H9 (cell line): ENCODE measurements at regions not wholly inside any gene's neighbourhood (a gene's known extent, or its start where the extent isn't known, plus 50 kb on each side); places are given as distances from the start of the nearest gene placed in this dataset.

ENCODE experiments used
- DNase-seq: peaks from one replicate; pipeline ENCODE4 v3.0.0-alpha.2; 2017
- H2AFZ ChIP-seq: one replicate; pipeline ENCODE4 v1.6.1; 2013; ENCODE audit warnings: mild to moderate bottlenecking, low read length, control low read depth, moderate library complexity
- H2AK5ac ChIP-seq: 2 replicates; pipeline ENCODE4 v1.6.1; 2013; ENCODE audit warnings: low read length, control low read depth, mixed read lengths; ENCODE audit not compliant: insufficient read length
- H2BK120ac ChIP-seq: one replicate; pipeline ENCODE4 v1.6.1; 2013; ENCODE audit warnings: low read depth, mild to moderate bottlenecking, low read length, control low read depth, inconsistent platforms; ENCODE audit not compliant: poor library complexity, severe bottlenecking
- H2BK12ac ChIP-seq: 2 replicates; pipeline ENCODE4 v1.6.1; 2013; ENCODE audit warnings: low read length, control low read depth, mixed read lengths, low read depth; ENCODE audit not compliant: insufficient read length
- H2BK15ac ChIP-seq: 2 replicates; pipeline ENCODE4 v1.6.1; 2013; ENCODE audit warnings: low read depth, low read length, control low read depth
- H2BK20ac ChIP-seq: one replicate; pipeline ENCODE4 v1.6.1; 2013; ENCODE audit warnings: low read depth, mild to moderate bottlenecking, low read length, control low read depth, inconsistent platforms; ENCODE audit not compliant: poor library complexity, severe bottlenecking
- H2BK5ac ChIP-seq: 2 replicates; pipeline ENCODE4 v1.6.1; 2013; ENCODE audit warnings: low read length, control low read depth, mixed read lengths; ENCODE audit not compliant: insufficient read length
- H3K14ac ChIP-seq: 2 replicates; pipeline ENCODE4 v1.6.1; 2013; ENCODE audit warnings: low read length, control low read depth; ENCODE audit not compliant: insufficient read depth
- H3K18ac ChIP-seq: 2 replicates; pipeline ENCODE4 v1.6.1; 2013; ENCODE audit warnings: low read depth, mild to moderate bottlenecking, mixed read lengths, low read length, control low read depth; ENCODE audit not compliant: insufficient read length
- H3K23ac ChIP-seq: 2 replicates; pipeline ENCODE4 v1.6.1; 2013; ENCODE audit warnings: low read length, control low read depth, mixed read lengths, low read depth; ENCODE audit not compliant: insufficient read length
- H3K23me2 ChIP-seq: 2 replicates; pipeline ENCODE4 v1.6.1; 2013; ENCODE audit warnings: low read depth, mild to moderate bottlenecking, mixed read lengths, low read length, control low read depth; ENCODE audit not compliant: insufficient read length, poor library complexity, severe bottlenecking
- H3K27ac ChIP-seq: 2 replicates; pipeline ENCODE4 v1.5.1; 2013; ENCODE audit warnings: low read length, control low read depth, mixed read lengths, low read depth; ENCODE audit not compliant: insufficient read length
- H3K27me3 ChIP-seq: 2 replicates; pipeline ENCODE4 v1.6.1; 2013; ENCODE audit warnings: low read length, control low read depth, inconsistent platforms; ENCODE audit not compliant: insufficient read depth
- H3K4ac ChIP-seq: 2 replicates; pipeline ENCODE4 v1.6.1; 2013; ENCODE audit warnings: low read depth, mild to moderate bottlenecking, control low read depth, inconsistent platforms, low read length, moderate library complexity
- H3K4me1 ChIP-seq: 2 replicates; pipeline ENCODE4 v1.6.1; 2013; ENCODE audit warnings: low read length, control low read depth, inconsistent platforms; ENCODE audit not compliant: insufficient read depth
- H3K4me2 ChIP-seq: 2 replicates; pipeline ENCODE4 v1.6.1; 2013; ENCODE audit warnings: low read length, control low read depth, mixed read lengths; ENCODE audit not compliant: insufficient read length, insufficient read depth
- H3K56ac ChIP-seq: 2 replicates; pipeline ENCODE4 v1.6.1; 2013; ENCODE audit warnings: low read depth, mild to moderate bottlenecking, mixed read lengths, low read length, control low read depth; ENCODE audit not compliant: insufficient read length
- H3K79me1 ChIP-seq: 2 replicates; pipeline ENCODE4 v1.6.1; 2013; ENCODE audit warnings: low read depth, mild to moderate bottlenecking, moderate library complexity, low read length, control low read depth, inconsistent platforms; ENCODE audit not compliant: insufficient read depth, poor library complexity, severe bottlenecking
- H3K79me2 ChIP-seq: 2 replicates; pipeline ENCODE4 v1.6.1; 2013; ENCODE audit warnings: low read length, control low read depth, inconsistent platforms; ENCODE audit not compliant: insufficient read depth
- H3K9ac ChIP-seq: 2 replicates; pipeline ENCODE4 v1.6.1; 2013; ENCODE audit warnings: low read length, control low read depth, mixed read lengths; ENCODE audit not compliant: insufficient read length; ENCODE audit errors: extremely low read depth
- H3K9me3 ChIP-seq: one replicate; pipeline ENCODE4 v1.6.1; 2013; ENCODE audit warnings: low read depth, low read length, inconsistent platforms; ENCODE audit not compliant: control insufficient read depth
- H3T11ph ChIP-seq: one replicate; pipeline ENCODE4 v1.6.1; 2013; ENCODE audit warnings: mild to moderate bottlenecking, low read length, control low read depth, inconsistent platforms
- H4K20me1 ChIP-seq: one replicate; pipeline ENCODE4 v1.6.1; 2013; ENCODE audit not compliant: control insufficient read depth, insufficient read length, insufficient read depth
- H4K5ac ChIP-seq: 2 replicates; pipeline ENCODE4 v1.6.1; 2013; ENCODE audit warnings: low read depth, mild to moderate bottlenecking, mixed read lengths, low read length, control low read depth; ENCODE audit not compliant: insufficient read length
- H4K8ac ChIP-seq: replicated peaks from 2 replicates; pipeline ENCODE4 v1.6.1; 2013; ENCODE audit warnings: low read length, control low read depth, mixed read lengths, low read depth; ENCODE audit not compliant: insufficient read length
- H4K91ac ChIP-seq: 2 replicates; pipeline ENCODE4 v1.6.1; 2013; ENCODE audit warnings: low read depth, mild to moderate bottlenecking, moderate library complexity, mixed read lengths, low read length, control low read depth; ENCODE audit not compliant: insufficient read length
- H3K27ac Mint-ChIP-seq, 3 experiments: 2 replicates in 2 of 3; 3 replicates in 1 of 3; pipeline ENCODE4 v1.8.0; 2020 to 2021; ENCODE audit warnings: mixed read lengths in 3 of 3, mild to moderate bottlenecking in 1 of 3, moderate library complexity in 1 of 3
- H3K27me3 Mint-ChIP-seq: 2 replicates; pipeline ENCODE4 v1.8.0; 2021; ENCODE audit warnings: low read depth, mild to moderate bottlenecking, moderate library complexity, mixed read lengths
- H3K36me3 Mint-ChIP-seq, 3 experiments: 2 replicates in 2 of 3; 3 replicates in 1 of 3; pipeline ENCODE4 v1.8.0; 2020 to 2021; ENCODE audit warnings: low read depth in 3 of 3, mixed read lengths in 3 of 3; ENCODE audit not compliant: insufficient read depth in 1 of 3
- H3K4me1 Mint-ChIP-seq, 2 experiments: 2 replicates each; pipeline ENCODE4 v1.8.0; 2020; ENCODE audit warnings: mixed read lengths in 2 of 2
- H3K4me3 Mint-ChIP-seq, 2 experiments: 2 replicates in 1 of 2; 3 replicates in 1 of 2; pipeline ENCODE4 v1.8.0; 2020 to 2021; ENCODE audit warnings: mild to moderate bottlenecking in 2 of 2, mixed read lengths in 2 of 2, moderate library complexity in 1 of 2
- H3K9me3 Mint-ChIP-seq, 2 experiments: 2 replicates in 1 of 2; 3 replicates in 1 of 2; pipeline ENCODE4 v1.8.0; 2020; ENCODE audit warnings: mild to moderate bottlenecking in 2 of 2, mixed read lengths in 2 of 2, moderate library complexity in 1 of 2
- CTCF ChIP-seq: fragments of 200-600 bp; sonication (generic); conservative IDR thresholded peaks from 3 replicates; pipeline ENCODE4 v1.8.0; 2021; ENCODE audit warnings: antibody characterized with exemption, mild to moderate bottlenecking
- WGBS: extraction: QIAGEN DNeasy Blood & Tissue Kit; methylation state at CpG from one replicate; pipeline ENCODE4 v1.1.7; 2013; ENCODE audit warnings: missing lambda C conversion rate, low lambda C conversion rate, mixed read lengths; ENCODE audit not compliant: insufficient read length; ENCODE audit errors: extremely low coverage; 5-methylcytosine and 5-hydroxymethylcytosine counted together

- Mint-ChIP-seq H3K27ac (peak overlapping the region in 2 of 3 experiments; percentile 82 to 86; a peak in 4 of 7 replicates), H3K36me3 (no peaks in the 10 kb centered on the region), H3K4me1 (peaks cover 6 to 14% of the 10 kb centered on the region in 2 experiments; a peak in 3 of 4 replicates), H3K9me3 (no peaks in the 10 kb centered on the region), H3K27me3 (no peaks in the 10 kb centered on the region), H3K4me3 (no peak overlapping the region)
- Histone ChIP-seq H4K20me1 (no peaks in the 10 kb centered on the region), H3K18ac (no peak overlapping the region), H4K5ac (no peak overlapping the region), H3K4me1 (0 out of 2 replicates have a peak, but pooled peaks cover 2% of the 10 kb centered on the region), H3K4ac (no peak overlapping the region), H2BK5ac (no peak overlapping the region), H3K23me2 (no peaks in the 10 kb centered on the region), H3K9ac (no peak overlapping the region), H3K9me3 (no peaks in the 10 kb centered on the region), H3K27me3 (no peaks in the 10 kb centered on the region), H4K8ac (no peak overlapping the region), H2AFZ (no peak overlapping the region), H3K23ac (no peak overlapping the region), H3K27ac (no peak overlapping the region), H3K14ac (no peak overlapping the region), H2BK12ac (no peak overlapping the region), H3T11ph (no peak overlapping the region), H3K4me2 (no peak overlapping the region), H2AK5ac (no peak overlapping the region), H2BK120ac (no peak overlapping the region), H3K79me2 (no peaks in the 10 kb centered on the region), H4K91ac (no peak overlapping the region), H3K79me1 (no peaks in the 10 kb centered on the region), H3K56ac (no peak overlapping the region), H2BK15ac (no peak overlapping the region), H2BK20ac (no peak overlapping the region)
- TF ChIP-seq CTCF = no peak
- DNase-seq = no peak
- no CpG with 5 or more reads among the region's 2 CpGs for WGBS
Observed at GRCh38 chr9:12933957-12934356, 159.1 kb downstream of the LURAP1L start.
